D721Med (cell line): ENCODE measurements at regions not wholly inside any gene's neighbourhood (a gene's known extent, or its start where the extent isn't known, plus 50 kb on each side); places are given as distances from the start of the nearest gene placed in this dataset.

ENCODE experiments used
- DNase-seq: peaks from one replicate; pipeline ENCODE4 v3.0.0; 2011; ENCODE audit warnings: low spot score; ENCODE audit not compliant: insufficient read length
- FAIRE-seq: peaks from 2 replicates; lab custom pipeline; 2011; peaks lifted over from hg19 to GRCh38; lab: Jason Lieb, UNC
- TF ChIP-seq, protein P1 (sequence below): IDR thresholded peaks from 2 replicates; pipeline ENCODE4 v1.5.1; 2012; ENCODE audit warnings: mild to moderate bottlenecking, control low read depth; ENCODE audit not compliant: insufficient read depth; ENCODE audit errors: missing control alignments

- FAIRE-seq (no peak), DNase-seq (no peak)
- TF ChIP-seq, protein P1, sequence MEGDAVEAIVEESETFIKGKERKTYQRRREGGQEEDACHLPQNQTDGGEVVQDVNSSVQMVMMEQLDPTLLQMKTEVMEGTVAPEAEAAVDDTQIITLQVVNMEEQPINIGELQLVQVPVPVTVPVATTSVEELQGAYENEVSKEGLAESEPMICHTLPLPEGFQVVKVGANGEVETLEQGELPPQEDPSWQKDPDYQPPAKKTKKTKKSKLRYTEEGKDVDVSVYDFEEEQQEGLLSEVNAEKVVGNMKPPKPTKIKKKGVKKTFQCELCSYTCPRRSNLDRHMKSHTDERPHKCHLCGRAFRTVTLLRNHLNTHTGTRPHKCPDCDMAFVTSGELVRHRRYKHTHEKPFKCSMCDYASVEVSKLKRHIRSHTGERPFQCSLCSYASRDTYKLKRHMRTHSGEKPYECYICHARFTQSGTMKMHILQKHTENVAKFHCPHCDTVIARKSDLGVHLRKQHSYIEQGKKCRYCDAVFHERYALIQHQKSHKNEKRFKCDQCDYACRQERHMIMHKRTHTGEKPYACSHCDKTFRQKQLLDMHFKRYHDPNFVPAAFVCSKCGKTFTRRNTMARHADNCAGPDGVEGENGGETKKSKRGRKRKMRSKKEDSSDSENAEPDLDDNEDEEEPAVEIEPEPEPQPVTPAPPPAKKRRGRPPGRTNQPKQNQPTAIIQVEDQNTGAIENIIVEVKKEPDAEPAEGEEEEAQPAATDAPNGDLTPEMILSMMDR: no peak
These were observed 271.6 kb upstream of the KAZN start for GRCh38 chr1:14326857-14327256.

GRCh38 chr1:14328685-14329084 lies 269.8 kb upstream of the KAZN start:
- DNase-seq: no peak
- FAIRE-seq: no peak
- TF ChIP-seq, protein P1: no peak

GRCh38 chr1:14332158-14332557 lies 266.3 kb upstream of the KAZN start:
- TF ChIP-seq, protein P1: no peak
- FAIRE-seq (no peak), DNase-seq (no peak)

GRCh38 chr1:14334336-14335176 lies 263.9 kb upstream of the KAZN start:
- DNase-seq (no peak), FAIRE-seq (no peak)
- TF ChIP-seq, protein P1: no peak

DNA sequence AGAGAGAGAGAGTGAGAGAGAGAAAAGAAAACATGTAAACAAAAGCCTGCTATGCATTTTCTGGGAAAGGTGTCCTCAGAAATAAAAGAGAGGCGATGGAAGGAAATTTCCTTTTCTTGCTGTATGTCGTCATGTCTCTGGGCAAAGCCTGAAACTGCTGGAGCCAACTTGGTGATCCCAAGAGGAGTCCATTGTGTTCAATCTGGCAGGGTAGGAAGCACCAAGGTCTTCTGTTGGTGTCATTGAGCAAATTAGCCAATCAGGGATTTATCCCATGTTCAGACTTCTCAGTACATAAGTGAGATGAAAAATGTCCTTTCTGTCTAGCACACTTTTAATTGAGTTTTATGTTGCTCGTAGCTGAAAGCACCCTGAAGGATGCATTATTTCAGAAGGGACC lies 260.0 kb upstream of the KAZN start:
- TF ChIP-seq, protein P1: no peak
- FAIRE-seq: no peak
- no peak for DNase-seq

DNA sequence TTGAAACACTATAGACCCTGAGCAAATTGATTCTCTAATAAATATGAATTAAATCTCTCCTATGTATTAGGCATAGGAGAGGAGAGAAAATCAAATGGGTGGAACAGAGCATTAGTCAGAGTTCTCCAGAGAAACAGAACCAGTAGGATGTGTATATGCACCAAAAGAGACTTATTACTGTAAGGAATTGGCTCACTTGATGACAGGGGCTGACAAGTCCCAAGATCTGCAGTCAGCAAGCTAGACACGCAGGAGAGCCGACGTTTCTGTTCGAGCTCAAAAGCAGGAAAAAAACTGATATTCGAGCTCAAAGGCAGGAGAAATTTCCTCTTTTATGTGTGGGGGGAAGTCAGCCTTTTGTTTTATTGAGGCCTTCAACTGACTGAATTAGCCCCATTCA lies 259.2 kb upstream of the KAZN start:
- FAIRE-seq: no peak
- TF ChIP-seq, protein P1: no peak
- DNase-seq: no peak
